ENCODE measurements at regions not wholly inside any gene's neighbourhood (a gene's known extent, or its start where the extent isn't known, plus 50 kb on each side); places are given as distances from the start of the nearest gene placed in this dataset.
"Not testable (repeated sequence)": the region's sequence is repeated elsewhere in the genome, so short reads cannot be mapped to it uniquely, and the experiment has no call there.

GRCh38 chr5:108557686-108558085, 175.8 kb upstream of the FBXL17 start:
- H3K4me3 ChIP-seq (ENCODE audit: low read length in 2 of 2), result no peak overlapping the region
- H3K27me3 ChIP-seq (ENCODE audit: control insufficient read depth in 2 of 2, insufficient read depth in 1 of 2, low read length in 1 of 2), result no peaks in the 10 kb centered on the region
- no peaks in the 10 kb centered on the region for H3K4me1 ChIP-seq (ENCODE audit: control insufficient read depth in 2 of 2, insufficient read depth in 2 of 2, low read length in 2 of 2)
- no peaks in the 10 kb centered on the region for H3K9me3 ChIP-seq (ENCODE audit: control insufficient read depth in 2 of 2, insufficient read depth in 1 of 2, low read length in 1 of 2)
- H3K36me3 ChIP-seq (ENCODE audit: control insufficient read depth in 2 of 2, insufficient read depth in 2 of 2, low read length in 1 of 2), result no peaks in the 10 kb centered on the region
- H3K27ac ChIP-seq (ENCODE audit: low read depth in 1 of 2, low read length in 1 of 2), result no peak overlapping the region
- no peak for DNase-seq (ENCODE audit: low read depth in 6 of 9, low spot score in 9 of 9)
- 88% methylated on average over 2 of the region's 2 CpGs for WGBS

GRCh38 chr5:108556441-108557145, 174.7 kb upstream of the FBXL17 start:
- no peak for DNase-seq (ENCODE audit: low read depth in 6 of 9, low spot score in 9 of 9)
- no peaks in the 10 kb centered on the region for H3K36me3 ChIP-seq (ENCODE audit: control insufficient read depth in 2 of 2, insufficient read depth in 2 of 2, low read length in 1 of 2)
- H3K4me1 ChIP-seq (ENCODE audit: control insufficient read depth in 2 of 2, insufficient read depth in 2 of 2, low read length in 2 of 2), result no peaks in the 10 kb centered on the region
- H3K4me3 ChIP-seq (ENCODE audit: low read length in 2 of 2), result no peak overlapping the region
- no peak overlapping the region for H3K27ac ChIP-seq (ENCODE audit: low read depth in 1 of 2, low read length in 1 of 2)
- no peaks in the 10 kb centered on the region for H3K27me3 ChIP-seq (ENCODE audit: control insufficient read depth in 2 of 2, insufficient read depth in 1 of 2, low read length in 1 of 2)
- no peaks in the 10 kb centered on the region for H3K9me3 ChIP-seq (ENCODE audit: control insufficient read depth in 2 of 2, insufficient read depth in 1 of 2, low read length in 1 of 2)
- WGBS, result 86% methylated on average over 5 of the region's 5 CpGs

- Histone ChIP-seq H3K27me3 (ENCODE audit: control insufficient read depth in 2 of 2, insufficient read depth in 1 of 2, low read length in 1 of 2) (no peaks in the 10 kb centered on the region), H3K9me3 (ENCODE audit: control insufficient read depth in 2 of 2, insufficient read depth in 1 of 2, low read length in 1 of 2) (no peaks in the 10 kb centered on the region), H3K36me3 (ENCODE audit: control insufficient read depth in 2 of 2, insufficient read depth in 2 of 2, low read length in 1 of 2) (no peaks in the 10 kb centered on the region), H3K4me3 (ENCODE audit: low read length in 2 of 2) (no peak overlapping the region), H3K4me1 (ENCODE audit: control insufficient read depth in 2 of 2, insufficient read depth in 2 of 2, low read length in 2 of 2) (peaks cover 3 to 10% of the 10 kb centered on the region in 2 donors), H3K27ac (ENCODE audit: low read depth in 1 of 2, low read length in 1 of 2) (no peak overlapping the region)
- WGBS, result 59% methylated on average over 10 of the region's 10 CpGs
- peak in 8 of 9 donors; percentile 9 to 71 (median 36) for DNase-seq (ENCODE audit: low read depth in 6 of 9, low spot score in 9 of 9)
These were observed 167.0 kb upstream of the FBXL17 start for GRCh38 chr5:108548684-108549596.

- DNase-seq (ENCODE audit: low read depth in 6 of 9, low spot score in 9 of 9), result no peak
- H3K9me3 ChIP-seq (ENCODE audit: control insufficient read depth in 2 of 2, insufficient read depth in 1 of 2, low read length in 1 of 2), result no peaks in the 10 kb centered on the region
- H3K4me3 ChIP-seq (ENCODE audit: low read length in 2 of 2), result no peak overlapping the region
- H3K4me1 ChIP-seq (ENCODE audit: control insufficient read depth in 2 of 2, insufficient read depth in 2 of 2, low read length in 2 of 2), result peaks cover 3 to 10% of the 10 kb centered on the region in 2 donors
- H3K27ac ChIP-seq (ENCODE audit: low read depth in 1 of 2, low read length in 1 of 2), result no peak overlapping the region
- no peaks in the 10 kb centered on the region for H3K27me3 ChIP-seq (ENCODE audit: control insufficient read depth in 2 of 2, insufficient read depth in 1 of 2, low read length in 1 of 2)
- H3K36me3 ChIP-seq (ENCODE audit: control insufficient read depth in 2 of 2, insufficient read depth in 2 of 2, low read length in 1 of 2), result no peaks in the 10 kb centered on the region
- 87% methylated on average over 6 of the region's 6 CpGs for WGBS
These were observed 165.0 kb upstream of the FBXL17 start for GRCh38 chr5:108546939-108547338.

GRCh38 chr5:108545301-108545700, 163.4 kb upstream of the FBXL17 start:
- Histone ChIP-seq H3K27ac (ENCODE audit: low read depth in 1 of 2, low read length in 1 of 2) (no peak overlapping the region), H3K4me1 (ENCODE audit: control insufficient read depth in 2 of 2, insufficient read depth in 2 of 2, low read length in 2 of 2) (peaks cover 3 to 10% of the 10 kb centered on the region in 2 donors), H3K36me3 (ENCODE audit: control insufficient read depth in 2 of 2, insufficient read depth in 2 of 2, low read length in 1 of 2) (no peaks in the 10 kb centered on the region), H3K27me3 (ENCODE audit: control insufficient read depth in 2 of 2, insufficient read depth in 1 of 2, low read length in 1 of 2) (no peaks in the 10 kb centered on the region), H3K4me3 (ENCODE audit: low read length in 2 of 2) (no peak overlapping the region), H3K9me3 (ENCODE audit: control insufficient read depth in 2 of 2, insufficient read depth in 1 of 2, low read length in 1 of 2) (no peaks in the 10 kb centered on the region)
- DNase-seq (ENCODE audit: low read depth in 6 of 9, low spot score in 9 of 9), result no peak
- WGBS, result 52% methylated on average over 1 of the region's 1 CpG

- no peaks in the 10 kb centered on the region for H3K36me3 ChIP-seq (ENCODE audit: control insufficient read depth in 2 of 2, insufficient read depth in 2 of 2, low read length in 1 of 2)
- no peak overlapping the region for H3K4me3 ChIP-seq (ENCODE audit: low read length in 2 of 2)
- no peak for DNase-seq (ENCODE audit: low read depth in 6 of 9, low spot score in 9 of 9)
- WGBS, result 93% methylated on average over 1 of the region's 1 CpG
- H3K27me3 ChIP-seq (ENCODE audit: control insufficient read depth in 2 of 2, insufficient read depth in 1 of 2, low read length in 1 of 2), result no peaks in the 10 kb centered on the region
- no peak overlapping the region for H3K27ac ChIP-seq (ENCODE audit: low read depth in 1 of 2, low read length in 1 of 2)
- peaks cover 0 to under 1% of the 10 kb centered on the region in 2 donors for H3K4me1 ChIP-seq (ENCODE audit: control insufficient read depth in 2 of 2, insufficient read depth in 2 of 2, low read length in 2 of 2)
- no peaks in the 10 kb centered on the region for H3K9me3 ChIP-seq (ENCODE audit: control insufficient read depth in 2 of 2, insufficient read depth in 1 of 2, low read length in 1 of 2)
These were observed 161.6 kb upstream of the FBXL17 start for GRCh38 chr5:108543486-108543885.

GRCh38 chr5:108541836-108542235, 159.9 kb upstream of the FBXL17 start:
- Histone ChIP-seq H3K27me3 (ENCODE audit: control insufficient read depth in 2 of 2, insufficient read depth in 1 of 2, low read length in 1 of 2) (no peaks in the 10 kb centered on the region), H3K4me3 (ENCODE audit: low read length in 2 of 2) (no peak overlapping the region), H3K4me1 (ENCODE audit: control insufficient read depth in 2 of 2, insufficient read depth in 2 of 2, low read length in 2 of 2) (no peaks in the 10 kb centered on the region), H3K27ac (ENCODE audit: low read depth in 1 of 2, low read length in 1 of 2) (no peak overlapping the region), H3K9me3 (ENCODE audit: control insufficient read depth in 2 of 2, insufficient read depth in 1 of 2, low read length in 1 of 2) (no peaks in the 10 kb centered on the region), H3K36me3 (ENCODE audit: control insufficient read depth in 2 of 2, insufficient read depth in 2 of 2, low read length in 1 of 2) (no peaks in the 10 kb centered on the region)
- WGBS, result 96% methylated on average over 1 of the region's 1 CpG
- no peak for DNase-seq (ENCODE audit: low read depth in 6 of 9, low spot score in 9 of 9)

- 95% methylated on average over 10 of the region's 10 CpGs for WGBS
- H3K4me1 ChIP-seq (ENCODE audit: control insufficient read depth in 2 of 2, insufficient read depth in 2 of 2, low read length in 2 of 2), result no peaks in the 10 kb centered on the region
- no peaks in the 10 kb centered on the region for H3K36me3 ChIP-seq (ENCODE audit: control insufficient read depth in 2 of 2, insufficient read depth in 2 of 2, low read length in 1 of 2)
- no peak overlapping the region for H3K27ac ChIP-seq (ENCODE audit: low read depth in 1 of 2, low read length in 1 of 2)
- no peak for DNase-seq (ENCODE audit: low read depth in 6 of 9, low spot score in 9 of 9)
- no peaks in the 10 kb centered on the region for H3K27me3 ChIP-seq (ENCODE audit: control insufficient read depth in 2 of 2, insufficient read depth in 1 of 2, low read length in 1 of 2)
- H3K4me3 ChIP-seq (ENCODE audit: low read length in 2 of 2), result no peak overlapping the region
- no peaks in the 10 kb centered on the region for H3K9me3 ChIP-seq (ENCODE audit: control insufficient read depth in 2 of 2, insufficient read depth in 1 of 2, low read length in 1 of 2)
These were observed 154.4 kb upstream of the FBXL17 start for GRCh38 chr5:108536321-108536720.

- H3K27me3 ChIP-seq (ENCODE audit: control insufficient read depth in 2 of 2, insufficient read depth in 1 of 2, low read length in 1 of 2); DNase-seq (ENCODE audit: low read depth in 6 of 9, low spot score in 9 of 9); H3K36me3 ChIP-seq (ENCODE audit: control insufficient read depth in 2 of 2, insufficient read depth in 2 of 2, low read length in 1 of 2); H3K27ac ChIP-seq (ENCODE audit: low read depth in 1 of 2, low read length in 1 of 2); H3K4me3 ChIP-seq (ENCODE audit: low read length in 2 of 2); H3K9me3 ChIP-seq (ENCODE audit: control insufficient read depth in 2 of 2, insufficient read depth in 1 of 2, low read length in 1 of 2); H3K4me1 ChIP-seq (ENCODE audit: control insufficient read depth in 2 of 2, insufficient read depth in 2 of 2, low read length in 2 of 2): not testable (repeated sequence)
- 100% methylated on average over 1 of the region's 1 CpG for WGBS
These were observed 150.2 kb upstream of the FBXL17 start for GRCh38 chr5:108532129-108532445.
